UCSD-AML1 (cell line): ENCODE measurements at regions not wholly inside any gene's neighbourhood (a gene's known extent, or its start where the extent isn't known, plus 50 kb on each side); places are given as distances from the start of the nearest gene placed in this dataset.
A peak's percentile ranks its signal among the peaks of the same experiment; 100 is the strongest.

Source experiments
- DNase-seq: peaks from one replicate; lab custom pipeline; 2025; ENCODE audit not compliant: unreplicated experiment; lab: John Stamatoyannopoulos, UW

- no peak for DNase-seq
Observed at GRCh38 chrX:20481632-20482031, 214.9 kb upstream of the RPS6KA3 start.

DNA sequence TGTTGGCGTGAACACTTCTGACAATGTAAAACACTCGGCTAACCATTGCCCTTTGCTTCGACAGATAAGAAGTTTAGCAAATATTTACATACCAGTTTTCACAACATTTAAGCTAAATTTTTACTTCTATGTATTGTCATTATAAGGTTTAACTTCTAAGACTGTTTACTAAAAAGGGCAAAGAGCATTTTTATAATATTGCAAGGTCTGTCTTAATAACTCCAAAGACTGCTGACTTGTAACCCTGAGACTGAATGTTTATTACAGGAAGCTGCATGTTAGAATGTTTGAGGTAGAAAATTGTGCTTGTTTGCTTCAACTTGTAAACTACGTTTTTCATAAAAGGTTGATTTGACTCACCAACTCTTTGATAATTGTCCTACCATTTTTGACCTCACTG lies 213.2 kb upstream of the RPS6KA3 start:
- no peak for DNase-seq

GRCh38 chrX:20479048-20479447 lies 212.3 kb upstream of the RPS6KA3 start:
- DNase-seq: no peak

DNA sequence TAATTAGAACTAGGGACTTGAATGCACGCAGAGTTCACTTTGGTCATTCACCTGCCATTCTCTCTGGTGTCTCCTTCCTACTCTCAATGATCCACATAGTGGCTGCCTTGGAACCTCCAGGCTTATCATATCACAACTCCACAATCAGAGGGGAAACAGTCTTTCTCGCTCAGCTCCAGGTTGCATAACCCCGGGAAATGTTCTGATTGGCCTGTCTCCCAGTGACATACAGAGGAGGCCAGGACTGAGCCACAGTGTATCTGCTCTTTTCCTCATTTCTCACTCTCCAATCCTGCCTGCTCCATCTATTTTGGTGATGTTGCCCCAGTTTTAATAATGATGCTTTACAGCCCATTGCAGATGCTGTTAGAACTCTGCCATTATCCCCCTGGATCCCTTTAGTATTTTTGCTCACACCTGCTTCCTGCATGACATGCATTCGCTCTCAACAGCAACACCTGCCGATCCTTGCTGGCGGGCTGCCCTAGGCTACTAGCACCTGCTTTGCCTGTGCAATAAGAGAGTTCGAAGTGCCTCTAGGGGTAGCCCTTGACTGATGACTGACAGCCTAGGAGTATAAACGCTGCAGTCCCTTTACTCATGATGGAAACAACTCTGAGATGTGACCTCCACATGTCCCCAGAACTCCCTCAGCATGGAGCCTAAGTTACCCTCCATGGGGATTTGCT lies 211.3 kb upstream of the RPS6KA3 start:
- no peak for DNase-seq

DNA sequence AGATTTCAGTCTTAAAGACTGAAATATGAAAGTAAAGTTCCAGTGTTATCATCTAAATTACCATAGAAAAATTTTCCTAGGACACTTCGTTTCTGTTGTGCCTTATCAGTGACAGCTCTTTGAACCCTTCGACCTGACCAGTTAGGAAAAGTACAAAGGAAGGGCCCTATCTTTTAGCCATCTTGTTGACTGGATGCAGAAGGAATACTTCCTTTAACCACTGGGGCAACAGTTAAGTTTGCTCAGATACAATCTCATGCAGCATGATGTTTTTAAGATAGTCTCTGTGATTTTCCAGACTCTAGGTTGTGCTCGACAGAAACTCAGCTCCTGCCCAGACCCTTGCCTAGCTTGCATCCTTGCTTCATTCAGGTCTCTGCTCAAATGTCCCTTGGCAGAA lies 210.5 kb upstream of the RPS6KA3 start:
- DNase-seq: no peak

DNA sequence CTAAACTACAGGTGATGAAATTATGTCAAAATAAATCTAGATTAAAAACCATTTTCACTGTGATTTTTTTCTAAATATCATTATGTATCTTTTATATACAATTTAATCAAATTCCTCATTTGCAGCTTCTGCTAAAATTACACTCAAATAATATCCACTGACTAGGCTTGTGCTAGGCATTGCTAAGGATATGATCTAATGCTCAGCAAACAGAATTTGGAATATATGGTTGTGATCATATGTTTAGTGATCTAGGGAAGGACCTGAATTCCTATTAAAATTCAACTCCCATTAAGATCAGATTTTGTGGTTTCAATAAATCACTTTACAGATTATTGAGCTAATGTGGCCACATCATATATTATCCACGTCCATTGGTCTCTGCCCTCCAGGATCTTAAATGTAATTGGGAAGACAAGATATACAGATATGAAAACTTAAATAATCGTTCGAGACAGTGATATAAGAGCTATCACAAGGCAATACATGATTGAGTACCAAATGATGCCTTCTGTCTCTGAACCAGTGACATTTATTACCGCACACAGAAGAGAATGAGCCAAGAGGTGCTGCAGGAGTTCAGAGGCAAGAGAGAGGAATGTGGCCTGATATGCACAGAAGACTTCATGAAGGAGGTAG lies 206.0 kb upstream of the RPS6KA3 start:
- DNase-seq: no peak

DNA sequence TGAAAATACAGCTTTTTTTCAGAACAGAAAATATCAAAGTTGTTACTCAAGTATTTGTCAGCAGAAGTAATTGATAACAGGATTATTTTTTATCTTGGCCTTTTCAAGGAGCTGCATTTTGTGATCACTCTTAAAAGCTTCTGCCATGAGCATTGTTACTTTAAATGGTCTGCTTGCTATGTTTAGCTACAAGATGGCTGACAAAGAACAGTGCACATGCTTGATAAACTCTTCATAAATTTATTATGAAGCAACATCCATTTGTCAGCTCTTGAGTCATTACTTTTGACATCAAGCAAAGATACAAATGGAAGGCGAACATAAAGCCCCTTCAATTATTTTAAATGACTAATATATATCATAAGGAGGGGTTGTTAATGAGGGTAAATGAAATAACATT lies 205.4 kb upstream of the RPS6KA3 start:
- DNase-seq: no peak

DNA sequence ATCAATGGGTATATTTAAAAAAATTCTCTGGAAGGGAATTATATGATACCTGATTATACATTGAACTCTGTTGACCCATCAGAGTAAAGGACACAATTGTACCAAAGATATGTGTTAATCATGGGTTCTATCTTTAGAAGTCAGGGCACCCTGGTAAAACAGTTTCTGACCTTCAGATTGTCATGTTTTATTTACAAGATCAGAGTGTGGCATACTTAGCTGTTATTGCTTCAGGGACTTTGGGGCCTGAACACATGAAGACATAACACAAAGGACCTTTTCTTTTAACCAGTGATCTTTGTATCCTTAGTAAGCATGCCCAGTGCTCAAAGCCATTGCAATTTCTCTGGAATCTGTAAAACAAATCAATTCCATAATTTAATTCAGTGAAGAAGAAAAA lies 204.8 kb upstream of the RPS6KA3 start:
- DNase-seq: no peak

DNA sequence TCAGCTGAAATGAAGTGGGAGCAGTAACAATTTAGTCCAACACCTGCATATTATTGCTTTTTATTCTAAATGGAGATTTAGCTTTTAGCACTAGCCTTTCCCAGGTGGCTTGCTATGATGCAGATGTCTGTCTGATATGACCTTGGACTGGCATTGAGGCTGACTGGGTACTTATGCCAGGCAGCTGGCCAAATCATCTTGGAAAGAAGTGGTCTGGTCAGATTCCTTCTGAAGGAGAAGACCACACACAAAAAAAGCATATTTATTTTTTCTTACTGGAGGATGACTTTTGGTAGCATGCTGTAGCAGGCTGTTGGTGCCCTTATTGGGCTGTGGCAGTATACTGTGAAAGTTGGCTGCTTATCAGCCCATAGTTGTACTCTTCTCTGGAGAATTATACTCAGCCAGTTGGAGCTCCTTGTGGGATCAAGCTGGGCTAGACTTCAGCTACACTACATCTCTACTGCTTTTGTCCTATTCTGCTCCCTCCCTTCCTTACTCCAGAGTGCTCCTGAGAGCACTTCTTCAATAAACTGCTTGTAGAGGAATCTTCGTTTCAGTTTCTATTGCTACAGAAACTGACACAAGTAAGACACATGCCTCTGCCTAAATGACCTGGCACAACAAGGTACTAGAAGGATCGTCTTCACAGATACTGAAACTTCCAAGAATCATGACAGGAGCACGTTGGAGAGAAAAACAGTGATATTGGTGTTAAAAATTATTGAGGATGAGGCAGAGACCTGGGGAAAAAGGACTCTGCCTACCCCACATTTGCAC lies 196.8 kb upstream of the RPS6KA3 start:
- no peak for DNase-seq

DNA sequence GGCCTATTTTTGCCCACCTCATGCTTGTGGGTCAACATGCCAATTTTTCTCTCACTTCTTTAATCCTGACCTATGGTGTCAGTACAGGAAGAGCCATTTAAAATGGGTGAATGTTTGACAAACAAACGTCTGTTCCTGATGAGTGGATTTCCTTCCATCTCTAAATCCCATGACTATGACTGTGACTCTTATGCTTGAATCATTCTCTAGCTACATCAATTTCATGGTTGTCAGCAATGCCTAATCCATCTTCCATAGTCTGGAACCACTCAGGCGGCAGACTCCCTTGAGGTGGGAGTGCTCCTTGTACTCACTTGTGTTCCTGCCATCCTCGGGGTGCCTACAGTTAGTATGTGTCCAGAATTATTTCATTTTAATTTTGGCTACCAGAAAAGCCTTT lies 194.9 kb upstream of the RPS6KA3 start:
- no peak for DNase-seq

DNA sequence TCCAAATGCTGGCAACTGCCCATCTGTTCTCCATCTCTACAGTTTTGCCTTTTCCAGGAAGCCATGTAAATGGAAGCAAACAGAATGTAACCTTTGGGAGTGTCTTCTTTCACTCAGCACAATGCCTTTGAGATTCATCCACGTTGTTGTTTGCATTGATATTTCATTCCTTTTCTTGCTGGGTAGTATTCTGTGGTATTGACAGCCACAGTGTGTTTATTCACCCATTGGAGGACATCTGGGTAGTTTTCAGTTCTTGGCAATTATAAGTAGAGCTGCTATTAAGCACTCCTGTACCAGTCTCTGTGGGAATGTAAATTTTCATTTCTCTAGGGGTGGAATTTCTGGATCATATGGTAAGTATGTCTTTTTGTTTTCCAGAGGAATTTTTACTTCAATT lies 194.3 kb upstream of the RPS6KA3 start:
- DNase-seq: no peak

DNA sequence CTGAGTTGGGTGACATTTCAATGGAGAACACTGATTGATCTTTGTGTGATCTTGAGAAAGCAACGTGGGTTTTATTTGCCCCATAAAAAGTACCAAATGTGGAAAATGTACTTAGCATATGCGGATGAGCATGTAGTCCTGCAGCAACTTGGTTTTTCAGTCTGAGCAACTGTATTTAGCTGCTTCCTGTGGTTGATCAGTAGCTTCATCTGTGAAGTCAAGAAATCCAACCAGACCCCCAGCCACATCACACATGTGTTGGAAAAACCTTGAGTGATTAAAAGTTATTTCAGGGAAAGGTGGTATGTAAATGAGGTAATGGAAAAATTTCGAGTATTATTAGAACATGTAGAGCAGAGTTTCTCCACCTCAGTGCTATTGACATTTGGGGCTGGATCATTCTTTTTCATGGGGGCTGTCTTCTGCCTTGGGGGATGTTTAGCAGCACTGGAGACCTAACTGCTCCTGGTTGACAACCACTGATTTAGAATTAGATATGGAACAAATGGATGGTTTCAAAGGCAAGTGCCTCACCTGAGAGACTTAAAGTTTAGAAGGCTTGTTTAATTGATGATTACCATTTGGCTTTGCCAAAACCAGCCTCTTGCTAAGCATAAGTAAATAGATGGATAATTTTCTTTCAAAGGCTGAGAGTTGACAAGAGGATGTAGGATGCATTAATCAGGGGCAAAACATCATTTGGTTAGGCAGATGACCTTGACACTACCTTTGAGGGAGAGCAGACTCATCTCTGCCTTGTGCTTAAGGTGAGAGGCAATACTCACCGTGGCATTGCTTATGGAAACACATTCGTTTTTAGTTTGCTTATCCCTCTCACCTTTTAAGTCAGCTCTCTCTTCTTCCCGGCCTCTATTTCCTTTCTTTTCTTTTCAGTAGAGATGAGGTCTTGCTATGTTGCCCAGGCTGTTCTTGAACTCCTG lies 193.0 kb upstream of the RPS6KA3 start:
- no peak for DNase-seq

DNA sequence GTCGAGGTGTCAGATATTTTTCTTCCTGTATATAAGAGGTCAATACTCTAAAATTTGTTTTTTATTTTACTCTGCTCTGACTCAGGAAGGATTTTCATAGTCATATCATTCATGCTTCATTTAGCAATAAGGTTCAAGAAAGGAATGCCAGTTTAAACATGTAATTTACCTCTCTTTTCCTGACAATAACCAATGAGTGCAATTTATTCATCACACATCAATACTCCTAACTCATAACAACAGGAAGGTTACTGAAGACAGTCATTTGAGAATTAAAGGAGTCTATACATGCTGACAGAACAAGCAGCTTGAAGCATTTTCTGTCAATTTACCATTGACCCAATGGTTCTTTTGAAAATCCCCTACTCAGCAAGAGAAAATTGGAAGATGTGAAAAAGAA lies 190.3 kb upstream of the RPS6KA3 start:
- DNase-seq: no peak

DNA sequence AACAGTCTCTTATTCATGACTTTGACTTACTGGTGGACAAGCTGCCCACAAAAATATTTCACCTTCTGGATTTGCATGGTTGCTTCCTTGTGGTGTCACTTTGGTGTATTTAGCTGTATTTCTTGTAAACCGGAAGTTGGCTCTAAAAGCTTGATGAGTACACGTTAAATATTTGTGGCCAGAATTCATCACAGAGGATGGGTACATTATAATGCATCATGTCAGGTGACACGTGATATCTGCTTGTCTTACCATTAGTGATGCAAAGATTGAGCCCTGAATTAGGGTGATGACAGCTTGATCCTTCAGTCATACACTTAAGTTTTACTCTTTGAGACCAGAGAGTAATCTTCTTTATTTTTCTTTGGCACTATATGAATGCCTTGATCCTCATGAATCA lies 188.3 kb upstream of the RPS6KA3 start:
- no peak for DNase-seq

GRCh38 chrX:20454117-20454516 lies 187.4 kb upstream of the RPS6KA3 start:
- no peak for DNase-seq

- no peak for DNase-seq
Observed at GRCh38 chrX:20452487-20452886, 185.8 kb upstream of the RPS6KA3 start.

DNA sequence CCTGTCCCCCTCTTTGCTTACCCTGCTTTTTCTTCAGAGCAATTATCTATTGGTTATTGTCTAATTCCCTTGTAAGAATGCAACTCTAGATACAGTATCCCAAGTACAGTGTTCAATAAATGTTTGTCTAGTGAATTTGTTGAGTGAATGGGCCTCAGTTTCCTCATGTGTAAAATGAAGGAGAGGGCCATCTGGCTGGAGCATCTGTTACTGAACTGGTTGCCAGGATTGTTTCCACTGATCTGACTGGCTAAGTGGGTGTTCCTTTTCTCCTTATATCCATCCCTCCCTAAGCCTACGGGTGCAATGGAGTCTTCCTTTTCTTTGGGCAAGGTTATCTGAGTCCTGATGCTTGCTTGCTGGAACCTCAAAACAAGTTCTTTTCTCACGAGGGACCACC lies 185.2 kb upstream of the RPS6KA3 start:
- DNase-seq: no peak

GRCh38 chrX:20445109-20445508 lies 178.4 kb upstream of the RPS6KA3 start:
- DNase-seq: no peak

DNA sequence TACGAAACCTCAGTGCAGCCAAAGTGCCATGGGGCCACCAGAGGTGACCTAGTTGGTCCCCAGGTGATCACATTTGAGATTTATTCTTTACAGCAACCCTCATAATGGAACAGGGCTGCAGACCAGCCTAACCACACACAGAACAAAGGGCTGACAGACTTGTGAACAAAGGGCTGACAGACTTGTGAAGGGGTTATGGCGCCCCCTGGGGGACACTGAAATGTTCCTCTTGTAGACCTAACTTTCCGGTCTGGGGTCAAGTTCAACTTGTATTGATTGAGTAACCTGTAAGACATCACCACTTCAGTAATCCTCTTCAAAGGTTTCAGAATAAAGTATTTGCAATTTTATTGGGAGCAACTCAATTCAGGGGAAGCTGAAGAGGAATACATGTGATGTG lies 175.9 kb upstream of the RPS6KA3 start:
- DNase-seq: peak; percentile 79

DNA sequence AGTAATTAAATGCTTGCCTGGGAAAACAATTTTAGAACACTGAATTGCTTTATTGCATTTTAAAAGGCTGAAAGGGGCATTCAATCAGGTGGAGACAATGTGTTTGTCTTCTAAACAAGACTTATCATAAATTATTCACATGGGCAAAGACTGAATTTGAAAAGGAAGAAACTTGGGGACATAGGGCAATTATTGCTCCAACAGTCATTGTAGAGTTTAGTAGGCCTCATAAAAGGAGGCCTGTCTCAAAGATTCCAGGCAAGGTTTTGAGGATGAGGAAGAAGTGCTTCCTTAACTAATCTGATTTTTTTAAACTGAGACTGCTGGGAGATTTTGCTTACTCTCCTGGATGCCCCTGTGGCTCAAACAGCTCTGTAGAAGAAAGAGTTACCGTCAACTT lies 174.4 kb upstream of the RPS6KA3 start:
- DNase-seq: no peak

DNA sequence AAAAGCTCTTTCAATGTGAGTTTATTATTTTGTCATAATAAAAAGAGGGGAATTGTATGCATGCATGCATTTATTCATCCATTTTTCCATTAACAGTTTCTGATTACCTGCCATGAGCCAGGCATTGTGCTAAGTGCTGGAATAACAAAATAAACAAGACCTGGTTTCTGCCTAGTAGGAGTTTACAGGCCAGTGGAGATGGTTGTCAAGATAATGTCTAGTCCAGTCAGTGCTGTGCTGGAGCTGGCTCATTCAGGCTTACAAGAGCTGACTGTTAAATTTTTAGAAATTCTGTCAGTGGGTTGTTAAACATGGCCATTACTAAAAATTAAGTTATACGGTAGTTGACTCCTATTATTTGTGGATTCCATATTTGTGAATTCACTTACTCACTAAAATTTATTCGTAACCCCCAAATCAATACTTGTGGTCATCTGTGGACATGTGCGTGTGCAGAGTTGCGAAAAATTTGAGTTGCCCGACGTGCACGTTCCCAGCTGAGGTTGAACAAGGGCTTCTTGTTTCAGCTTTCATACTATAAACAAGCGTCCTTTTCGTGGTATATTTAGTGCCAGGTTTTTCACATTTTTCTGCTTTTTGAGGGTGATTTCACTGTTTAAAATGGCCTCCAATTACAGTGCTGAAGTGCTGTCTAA lies 172.3 kb upstream of the RPS6KA3 start:
- DNase-seq: no peak
